OCI-LY3 (cell line): ENCODE measurements at regions not wholly inside any gene's neighbourhood (a gene's known extent, or its start where the extent isn't known, plus 50 kb on each side); places are given as distances from the start of the nearest gene placed in this dataset.

Experiments used
- EZH2phosphoT487 ChIP-seq: fragments of 200-600 bp; shearing (Covaris generic); IDR thresholded peaks from 2 replicates; pipeline ENCODE4 v1.6.1; 2018; ENCODE audit warnings: antibody characterized with exemption, mixed run types, low read depth
- TF ChIP-seq, protein P1 (sequence below): fragments of 200-600, 300-600 bp; sonication (generic); IDR thresholded peaks from 2 replicates; pipeline ENCODE4 v1.5.1; 2014; ENCODE audit warnings: antibody characterized with exemption, low read length, low read depth

DNA sequence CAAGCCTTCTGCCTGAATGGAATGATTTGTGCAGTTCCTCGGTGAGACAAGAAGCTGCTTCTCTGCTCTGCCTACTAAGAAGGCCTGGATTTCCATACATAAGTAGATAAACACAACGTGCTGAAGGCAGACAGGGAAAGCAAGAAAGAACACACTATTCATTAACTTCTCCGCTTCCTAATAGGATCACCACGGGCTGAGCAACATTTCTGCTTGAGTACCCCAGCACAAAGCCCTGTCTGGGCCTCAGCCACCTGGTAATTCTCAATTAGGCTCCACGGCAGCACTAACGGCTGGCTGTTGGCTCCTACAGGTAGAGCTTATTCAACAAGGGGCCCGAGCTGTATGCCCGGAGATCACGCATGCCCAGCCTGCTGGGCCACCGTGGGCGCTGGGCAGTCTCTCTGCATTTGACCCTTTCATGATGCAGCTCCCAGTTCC lies 1156.6 kb downstream of the TBC1D22A start:
- no peak for TF ChIP-seq EZH2phosphoT487
- TF ChIP-seq, protein P1, sequence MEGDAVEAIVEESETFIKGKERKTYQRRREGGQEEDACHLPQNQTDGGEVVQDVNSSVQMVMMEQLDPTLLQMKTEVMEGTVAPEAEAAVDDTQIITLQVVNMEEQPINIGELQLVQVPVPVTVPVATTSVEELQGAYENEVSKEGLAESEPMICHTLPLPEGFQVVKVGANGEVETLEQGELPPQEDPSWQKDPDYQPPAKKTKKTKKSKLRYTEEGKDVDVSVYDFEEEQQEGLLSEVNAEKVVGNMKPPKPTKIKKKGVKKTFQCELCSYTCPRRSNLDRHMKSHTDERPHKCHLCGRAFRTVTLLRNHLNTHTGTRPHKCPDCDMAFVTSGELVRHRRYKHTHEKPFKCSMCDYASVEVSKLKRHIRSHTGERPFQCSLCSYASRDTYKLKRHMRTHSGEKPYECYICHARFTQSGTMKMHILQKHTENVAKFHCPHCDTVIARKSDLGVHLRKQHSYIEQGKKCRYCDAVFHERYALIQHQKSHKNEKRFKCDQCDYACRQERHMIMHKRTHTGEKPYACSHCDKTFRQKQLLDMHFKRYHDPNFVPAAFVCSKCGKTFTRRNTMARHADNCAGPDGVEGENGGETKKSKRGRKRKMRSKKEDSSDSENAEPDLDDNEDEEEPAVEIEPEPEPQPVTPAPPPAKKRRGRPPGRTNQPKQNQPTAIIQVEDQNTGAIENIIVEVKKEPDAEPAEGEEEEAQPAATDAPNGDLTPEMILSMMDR = no peak
